ENCODE measurements at regions not wholly inside any gene's neighbourhood (a gene's known extent, or its start where the extent isn't known, plus 50 kb on each side); places are given as distances from the start of the nearest gene placed in this dataset.

DNA sequence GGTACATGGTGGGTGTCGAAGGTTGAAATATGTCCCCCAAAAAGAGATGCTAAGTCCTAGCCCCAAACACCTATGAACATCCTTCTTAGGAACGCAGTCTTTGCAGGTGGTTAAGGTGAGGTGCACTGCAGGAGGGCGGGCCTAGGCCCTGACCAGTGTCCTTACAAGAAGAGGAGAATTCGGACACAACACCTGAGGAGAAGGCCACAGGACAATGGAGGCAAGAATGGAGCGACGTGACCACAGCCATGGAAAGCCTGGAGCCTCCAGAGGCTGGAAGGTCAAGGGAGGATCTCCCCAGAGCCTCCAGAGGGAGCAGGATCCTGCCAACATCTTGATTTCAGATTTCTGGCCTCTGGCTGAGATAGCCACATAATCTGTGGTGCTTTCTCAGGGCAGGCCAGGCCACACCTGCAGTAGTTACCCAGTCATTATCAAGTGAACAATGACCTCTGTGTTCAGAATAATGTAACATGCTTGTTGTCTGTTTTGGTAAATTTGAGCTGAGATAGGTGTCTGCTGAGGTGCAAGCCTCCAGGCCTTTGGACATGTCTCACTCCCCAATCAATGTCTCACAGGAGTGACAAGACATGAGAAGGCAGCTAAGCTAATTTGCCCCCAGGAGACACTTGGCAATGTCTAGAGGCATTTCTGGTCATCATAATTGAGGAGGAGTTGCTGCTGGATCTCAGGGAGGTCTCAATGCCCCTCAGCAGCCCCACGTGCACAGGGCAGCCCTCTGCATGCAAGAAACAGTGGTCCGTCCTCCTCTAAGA lies 498.9 kb downstream of the BRD1 start:
- H3K4me1 ChIP-seq (ENCODE audit: control insufficient read depth in 2 of 2, insufficient read depth in 2 of 2, low read length in 2 of 2), result no peaks in the 10 kb centered on the region
- peaks cover 0 to 30% (median 0%) of the 10 kb centered on the region in 3 donors for H3K9me3 ChIP-seq (ENCODE audit: control extremely low read depth in 1 of 3, control insufficient read depth in 2 of 3, insufficient read depth in 1 of 3, low read length in 2 of 3)
- H3K27ac ChIP-seq (ENCODE audit: low read length in 2 of 2), result no peak overlapping the region
- intact Hi-C loops (cut with micrococcal nuclease), result no loop called here
- H3K27me3 ChIP-seq (replicated peaks in 1 of 4; ENCODE audit: control extremely low read depth in 1 of 4, control insufficient read depth in 3 of 4, insufficient read depth in 4 of 4, low read length in 3 of 4), result peaks cover 0 to 2% (median 0%) of the 10 kb centered on the region in 4 experiments
- H3K4me2 ChIP-seq (replicated peaks; ENCODE audit: low read depth, low read length, poor library complexity, severe bottlenecking), result no peak overlapping the region
- DNase-seq, result no peak
- no peaks in the 10 kb centered on the region for H4K20me1 ChIP-seq (ENCODE audit: control insufficient read depth, insufficient read depth, low read length, poor library complexity, severe bottlenecking)
- ChIA-PET POLR2A (no interaction called here), CTCF (no interaction called here)
- WGBS (ENCODE audit: insufficient coverage), result 83% methylated on average over 5 of the region's 8 CpGs
- Mint-ChIP-seq H3K4me1 (no peaks in the 10 kb centered on the region), H3K27ac (no peak overlapping the region), H3K27me3 (no peaks in the 10 kb centered on the region), H3K9me3 (ENCODE audit: insufficient read depth) (no peaks in the 10 kb centered on the region), H3K4me3 (no peak overlapping the region)
- no peak overlapping the region for H2AFZ ChIP-seq (ENCODE audit: insufficient read depth, low read depth, low read length, poor library complexity, severe bottlenecking)
- TF ChIP-seq, protein P1, sequence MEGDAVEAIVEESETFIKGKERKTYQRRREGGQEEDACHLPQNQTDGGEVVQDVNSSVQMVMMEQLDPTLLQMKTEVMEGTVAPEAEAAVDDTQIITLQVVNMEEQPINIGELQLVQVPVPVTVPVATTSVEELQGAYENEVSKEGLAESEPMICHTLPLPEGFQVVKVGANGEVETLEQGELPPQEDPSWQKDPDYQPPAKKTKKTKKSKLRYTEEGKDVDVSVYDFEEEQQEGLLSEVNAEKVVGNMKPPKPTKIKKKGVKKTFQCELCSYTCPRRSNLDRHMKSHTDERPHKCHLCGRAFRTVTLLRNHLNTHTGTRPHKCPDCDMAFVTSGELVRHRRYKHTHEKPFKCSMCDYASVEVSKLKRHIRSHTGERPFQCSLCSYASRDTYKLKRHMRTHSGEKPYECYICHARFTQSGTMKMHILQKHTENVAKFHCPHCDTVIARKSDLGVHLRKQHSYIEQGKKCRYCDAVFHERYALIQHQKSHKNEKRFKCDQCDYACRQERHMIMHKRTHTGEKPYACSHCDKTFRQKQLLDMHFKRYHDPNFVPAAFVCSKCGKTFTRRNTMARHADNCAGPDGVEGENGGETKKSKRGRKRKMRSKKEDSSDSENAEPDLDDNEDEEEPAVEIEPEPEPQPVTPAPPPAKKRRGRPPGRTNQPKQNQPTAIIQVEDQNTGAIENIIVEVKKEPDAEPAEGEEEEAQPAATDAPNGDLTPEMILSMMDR (IDR thresholded peaks at IDR 0.05), result no peak
- TF ChIP-seq EZH2 (IDR thresholded peaks at IDR 0.05; ENCODE audit: borderline replicate concordance, insufficient read depth, low read depth, low read length, poor library complexity, severe bottlenecking), result no peak
- no peak overlapping the region for H3K4me3 ChIP-seq (ENCODE audit: control extremely low read depth in 1 of 5, extremely low read depth in 1 of 5, insufficient read depth in 1 of 5, low read depth in 2 of 5, low read length in 4 of 5)
- ATAC-seq (ENCODE audit: low read depth), result no peak
- no peaks in the 10 kb centered on the region for H3K36me3 ChIP-seq (replicated peaks in 1 of 2; ENCODE audit: control extremely low read depth in 1 of 2, control insufficient read depth in 1 of 2, extremely low read depth in 1 of 2, insufficient read depth in 2 of 2, low read length in 1 of 2)
- H3K79me2 ChIP-seq (ENCODE audit: control insufficient read depth, insufficient read depth, low read length), result no peaks in the 10 kb centered on the region
- no peak overlapping the region for H3K9ac ChIP-seq (ENCODE audit: low read length)

DNA sequence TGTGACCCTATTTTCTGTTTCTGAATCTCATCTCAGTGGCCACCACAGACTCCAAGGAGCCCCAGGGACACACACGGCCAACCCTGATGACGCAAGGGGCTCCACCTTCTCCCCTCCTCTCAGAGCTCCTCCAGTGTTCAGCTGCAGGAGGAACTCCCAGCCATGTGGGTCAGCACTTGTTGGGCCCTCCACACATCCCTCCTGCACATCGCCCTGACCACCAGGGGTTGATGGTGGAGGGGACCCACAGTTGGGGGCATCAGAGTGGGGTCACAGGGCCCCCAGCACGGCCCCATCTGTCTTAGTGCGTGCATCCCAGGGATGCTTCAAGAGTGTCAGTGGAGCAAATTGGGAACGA lies 499.6 kb downstream of the BRD1 start:
- Mint-ChIP-seq H3K4me3 (no peak overlapping the region), H3K27ac (no peak overlapping the region), H3K9me3 (ENCODE audit: insufficient read depth) (no peaks in the 10 kb centered on the region), H3K27me3 (peaks cover 4% of the 10 kb centered on the region), H3K4me1 (no peaks in the 10 kb centered on the region)
- no peak for ATAC-seq (ENCODE audit: low read depth)
- peaks cover 0 to 6% (median 0%) of the 10 kb centered on the region in 4 experiments for H3K27me3 ChIP-seq (replicated peaks in 1 of 4; ENCODE audit: control extremely low read depth in 1 of 4, control insufficient read depth in 3 of 4, insufficient read depth in 4 of 4, low read length in 3 of 4)
- H3K4me3 ChIP-seq (ENCODE audit: control extremely low read depth in 1 of 5, extremely low read depth in 1 of 5, insufficient read depth in 1 of 5, low read depth in 2 of 5, low read length in 4 of 5), result no peak overlapping the region
- ChIA-PET POLR2A (no interaction called here), CTCF (no interaction called here)
- H3K9me3 ChIP-seq (ENCODE audit: control extremely low read depth in 1 of 3, control insufficient read depth in 2 of 3, insufficient read depth in 1 of 3, low read length in 2 of 3), result peaks cover 0 to 27% (median 0%) of the 10 kb centered on the region in 3 donors
- H3K4me2 ChIP-seq (replicated peaks; ENCODE audit: low read depth, low read length, poor library complexity, severe bottlenecking), result no peak overlapping the region
- intact Hi-C loops (cut with micrococcal nuclease), result no loop called here
- H4K20me1 ChIP-seq (ENCODE audit: control insufficient read depth, insufficient read depth, low read length, poor library complexity, severe bottlenecking), result no peaks in the 10 kb centered on the region
- DNase-seq, result no peak
- WGBS (ENCODE audit: insufficient coverage), result 90% methylated on average over 5 of the region's 6 CpGs
- no peak overlapping the region for H3K27ac ChIP-seq (ENCODE audit: low read length in 2 of 2)
- H2AFZ ChIP-seq (ENCODE audit: insufficient read depth, low read depth, low read length, poor library complexity, severe bottlenecking), result no peak overlapping the region
- TF ChIP-seq EZH2 (IDR thresholded peaks at IDR 0.05; ENCODE audit: borderline replicate concordance, insufficient read depth, low read depth, low read length, poor library complexity, severe bottlenecking), result no peak
- TF ChIP-seq, protein P1 (IDR thresholded peaks at IDR 0.05), result no peak
- no peak overlapping the region for H3K9ac ChIP-seq (ENCODE audit: low read length)
- H3K36me3 ChIP-seq (replicated peaks in 1 of 2; ENCODE audit: control extremely low read depth in 1 of 2, control insufficient read depth in 1 of 2, extremely low read depth in 1 of 2, insufficient read depth in 2 of 2, low read length in 1 of 2), result no peaks in the 10 kb centered on the region
- no peaks in the 10 kb centered on the region for H3K79me2 ChIP-seq (ENCODE audit: control insufficient read depth, insufficient read depth, low read length)
- H3K4me1 ChIP-seq (ENCODE audit: control insufficient read depth in 2 of 2, insufficient read depth in 2 of 2, low read length in 2 of 2), result no peaks in the 10 kb centered on the region
